HT1080 (cell line): ENCODE measurements at regions not wholly inside any gene's neighbourhood (a gene's known extent, or its start where the extent isn't known, plus 50 kb on each side); places are given as distances from the start of the nearest gene placed in this dataset.

Source experiments
- DNase-seq: peaks from one replicate; pipeline ENCODE4 v3.0.0-alpha.2; 2015; ENCODE audit warnings: low read depth

- DNase-seq = no peak
These were observed 61.0 kb upstream of the DCAF8L1 start for GRCh38 chrX:28042260-28042659.

GRCh38 chrX:28039258-28039657 lies 58.0 kb upstream of the DCAF8L1 start:
- no peak for DNase-seq
